ENCODE measurements at regions not wholly inside any gene's neighbourhood (a gene's known extent, or its start where the extent isn't known, plus 50 kb on each side); places are given as distances from the start of the nearest gene placed in this dataset.

DNA sequence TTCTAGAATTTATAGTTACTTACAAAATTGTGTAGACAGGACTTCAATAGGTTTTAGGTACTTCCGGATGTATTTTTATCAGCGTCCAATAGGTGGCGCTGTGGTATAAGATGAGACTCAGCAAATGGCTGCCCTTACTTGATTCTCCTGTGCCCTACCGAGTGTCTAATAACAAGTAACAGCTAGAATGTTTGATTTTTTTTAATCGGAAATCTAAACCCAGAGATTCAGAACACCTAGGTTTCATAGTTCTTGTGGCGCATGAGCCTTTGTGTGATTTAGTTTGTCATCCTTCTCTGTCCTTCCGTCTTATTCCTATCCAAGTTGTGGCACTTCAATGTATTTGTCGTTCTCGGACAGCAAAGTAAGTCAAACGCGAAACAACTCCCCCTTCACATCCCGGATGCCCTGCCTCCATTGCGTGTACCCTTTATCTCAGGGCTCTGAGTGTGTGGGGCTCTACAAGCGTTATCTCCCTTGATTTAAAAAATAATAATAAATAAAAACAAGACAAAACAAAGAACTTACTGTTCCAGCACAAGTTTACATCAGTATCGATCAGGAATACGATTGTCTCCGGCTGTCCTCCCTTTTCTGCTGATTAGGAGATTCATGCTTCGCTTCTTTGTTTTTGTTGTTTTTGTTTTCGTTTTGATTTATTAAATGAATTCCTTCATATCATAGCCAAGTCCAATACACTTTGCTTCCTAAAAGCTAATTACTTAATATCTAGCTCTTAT, 50.7 kb upstream of the SLC30A5 start (continued):
- TF ChIP-seq ZNF639 (tag by site-specific recombination; IDR thresholded peaks at IDR 0.05) (no peak), PRDM4 (tag by site-specific recombination; IDR thresholded peaks at IDR 0.05) (no peak), ZNF654 (tag by site-specific recombination; IDR thresholded peaks at IDR 0.05; ENCODE audit: low read depth) (peak; percentile 94), ZNF518A (tag by site-specific recombination; conservative IDR thresholded peaks at IDR 0.05; ENCODE audit: low read depth) (0 out of 2 replicates have a peak, but pooled peaks have one; percentile 14), ZNF837 (tag by site-specific recombination; IDR thresholded peaks at IDR 0.05) (no peak), REPIN1 (tag by site-specific recombination; IDR thresholded peaks at IDR 0.05; ENCODE audit: low read depth) (no peak), ZNF433 (tag by site-specific recombination; IDR thresholded peaks at IDR 0.05; ENCODE audit: low read depth) (no peak), MYNN (tag by site-specific recombination; IDR thresholded peaks at IDR 0.05; ENCODE audit: borderline replicate concordance) (no peak), ZNF398 (tag by site-specific recombination; IDR thresholded peaks at IDR 0.05) (no peak), ZFP41 (tag by site-specific recombination; IDR thresholded peaks at IDR 0.05; ENCODE audit: borderline replicate concordance) (no peak), ZNF621 (tag by site-specific recombination; IDR thresholded peaks at IDR 0.05) (no peak), ZNF341 (tag by site-specific recombination; IDR thresholded peaks at IDR 0.05; ENCODE audit: low read depth) (peak; percentile 83), ZNF10 (tag by site-specific recombination; IDR thresholded peaks at IDR 0.05) (no peak), OVOL3 (tag by site-specific recombination; IDR thresholded peaks at IDR 0.05) (no peak), GLIS2 (tag by site-specific recombination; IDR thresholded peaks at IDR 0.05) (no peak), ZNF585B (tag by site-specific recombination; IDR thresholded peaks at IDR 0.05) (no peak), SP2 (tag by site-specific recombination; IDR thresholded peaks at IDR 0.05) (no peak), ZXDB (tag by site-specific recombination; IDR thresholded peaks at IDR 0.05) (0 out of 2 replicates have a peak, but pooled peaks have one; percentile 33), ZBTB8A (tag by site-specific recombination; IDR thresholded peaks at IDR 0.05) (peak; percentile 22; the same call in 1 of the 2 replicates)
- TF ChIP-seq, protein P1, sequence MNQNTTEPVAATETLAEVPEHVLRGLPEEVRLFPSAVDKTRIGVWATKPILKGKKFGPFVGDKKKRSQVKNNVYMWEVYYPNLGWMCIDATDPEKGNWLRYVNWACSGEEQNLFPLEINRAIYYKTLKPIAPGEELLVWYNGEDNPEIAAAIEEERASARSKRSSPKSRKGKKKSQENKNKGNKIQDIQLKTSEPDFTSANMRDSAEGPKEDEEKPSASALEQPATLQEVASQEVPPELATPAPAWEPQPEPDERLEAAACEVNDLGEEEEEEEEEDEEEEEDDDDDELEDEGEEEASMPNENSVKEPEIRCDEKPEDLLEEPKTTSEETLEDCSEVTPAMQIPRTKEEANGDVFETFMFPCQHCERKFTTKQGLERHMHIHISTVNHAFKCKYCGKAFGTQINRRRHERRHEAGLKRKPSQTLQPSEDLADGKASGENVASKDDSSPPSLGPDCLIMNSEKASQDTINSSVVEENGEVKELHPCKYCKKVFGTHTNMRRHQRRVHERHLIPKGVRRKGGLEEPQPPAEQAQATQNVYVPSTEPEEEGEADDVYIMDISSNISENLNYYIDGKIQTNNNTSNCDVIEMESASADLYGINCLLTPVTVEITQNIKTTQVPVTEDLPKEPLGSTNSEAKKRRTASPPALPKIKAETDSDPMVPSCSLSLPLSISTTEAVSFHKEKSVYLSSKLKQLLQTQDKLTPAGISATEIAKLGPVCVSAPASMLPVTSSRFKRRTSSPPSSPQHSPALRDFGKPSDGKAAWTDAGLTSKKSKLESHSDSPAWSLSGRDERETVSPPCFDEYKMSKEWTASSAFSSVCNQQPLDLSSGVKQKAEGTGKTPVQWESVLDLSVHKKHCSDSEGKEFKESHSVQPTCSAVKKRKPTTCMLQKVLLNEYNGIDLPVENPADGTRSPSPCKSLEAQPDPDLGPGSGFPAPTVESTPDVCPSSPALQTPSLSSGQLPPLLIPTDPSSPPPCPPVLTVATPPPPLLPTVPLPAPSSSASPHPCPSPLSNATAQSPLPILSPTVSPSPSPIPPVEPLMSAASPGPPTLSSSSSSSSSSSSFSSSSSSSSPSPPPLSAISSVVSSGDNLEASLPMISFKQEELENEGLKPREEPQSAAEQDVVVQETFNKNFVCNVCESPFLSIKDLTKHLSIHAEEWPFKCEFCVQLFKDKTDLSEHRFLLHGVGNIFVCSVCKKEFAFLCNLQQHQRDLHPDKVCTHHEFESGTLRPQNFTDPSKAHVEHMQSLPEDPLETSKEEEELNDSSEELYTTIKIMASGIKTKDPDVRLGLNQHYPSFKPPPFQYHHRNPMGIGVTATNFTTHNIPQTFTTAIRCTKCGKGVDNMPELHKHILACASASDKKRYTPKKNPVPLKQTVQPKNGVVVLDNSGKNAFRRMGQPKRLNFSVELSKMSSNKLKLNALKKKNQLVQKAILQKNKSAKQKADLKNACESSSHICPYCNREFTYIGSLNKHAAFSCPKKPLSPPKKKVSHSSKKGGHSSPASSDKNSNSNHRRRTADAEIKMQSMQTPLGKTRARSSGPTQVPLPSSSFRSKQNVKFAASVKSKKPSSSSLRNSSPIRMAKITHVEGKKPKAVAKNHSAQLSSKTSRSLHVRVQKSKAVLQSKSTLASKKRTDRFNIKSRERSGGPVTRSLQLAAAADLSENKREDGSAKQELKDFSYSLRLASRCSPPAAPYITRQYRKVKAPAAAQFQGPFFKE (tag by site-specific recombination; IDR thresholded peaks at IDR 0.05; ENCODE audit: borderline replicate concordance): no peak
